DMS 273 (cell line): ENCODE measurements at regions not wholly inside any gene's neighbourhood (a gene's known extent, or its start where the extent isn't known, plus 50 kb on each side); places are given as distances from the start of the nearest gene placed in this dataset.
"Not testable (repeated sequence)": the region's sequence is repeated elsewhere in the genome, so short reads cannot be mapped to it uniquely, and the experiment has no call there.

Experiments
- DNase-seq: peaks from one replicate; lab custom pipeline; 2025; ENCODE audit not compliant: unreplicated experiment; lab: John Stamatoyannopoulos, UW

DNA sequence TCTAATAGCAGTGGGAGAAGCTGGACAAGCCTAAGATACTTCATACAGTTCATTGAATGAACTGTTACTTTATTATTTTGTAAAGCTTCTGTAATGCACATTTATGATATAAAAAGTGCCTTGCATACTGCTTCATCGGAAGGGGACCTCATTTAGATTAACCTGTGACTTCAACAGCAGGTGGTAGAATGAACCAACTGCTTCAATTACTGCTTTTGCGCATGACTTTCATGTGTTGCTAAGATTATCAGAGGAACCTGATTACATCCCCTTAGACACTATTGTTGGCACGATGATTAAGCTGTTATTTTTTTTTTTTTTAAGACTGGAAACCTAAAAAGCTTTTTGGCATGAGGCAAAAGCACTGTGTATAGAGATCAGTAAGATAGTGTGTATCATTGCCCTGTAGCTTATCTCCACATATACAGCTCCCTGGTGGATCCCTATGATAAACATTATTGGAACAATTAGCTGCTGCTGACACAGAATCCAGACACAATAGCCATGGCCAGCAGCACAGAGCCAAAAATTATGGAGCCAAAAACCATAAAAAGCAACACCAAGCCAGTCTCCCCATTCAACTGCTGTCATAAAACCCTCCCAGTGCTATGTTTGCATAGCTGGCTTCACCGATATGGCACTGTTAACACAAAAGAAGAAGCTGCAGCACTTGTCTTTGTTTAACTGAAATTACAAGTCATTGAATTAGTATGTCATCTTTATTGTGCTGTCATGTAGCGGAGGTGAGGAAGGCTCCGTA lies 731.6 kb upstream of the MMS22L start:
- no peak for DNase-seq

GRCh38 chr6:98016565-98016964 lies 733.5 kb upstream of the MMS22L start:
- no peak for DNase-seq

GRCh38 chr6:98020222-98020621 lies 737.2 kb upstream of the MMS22L start:
- no peak for DNase-seq

- DNase-seq = no peak
These were observed 741.3 kb upstream of the MMS22L start for GRCh38 chr6:98024359-98024758.

DNA sequence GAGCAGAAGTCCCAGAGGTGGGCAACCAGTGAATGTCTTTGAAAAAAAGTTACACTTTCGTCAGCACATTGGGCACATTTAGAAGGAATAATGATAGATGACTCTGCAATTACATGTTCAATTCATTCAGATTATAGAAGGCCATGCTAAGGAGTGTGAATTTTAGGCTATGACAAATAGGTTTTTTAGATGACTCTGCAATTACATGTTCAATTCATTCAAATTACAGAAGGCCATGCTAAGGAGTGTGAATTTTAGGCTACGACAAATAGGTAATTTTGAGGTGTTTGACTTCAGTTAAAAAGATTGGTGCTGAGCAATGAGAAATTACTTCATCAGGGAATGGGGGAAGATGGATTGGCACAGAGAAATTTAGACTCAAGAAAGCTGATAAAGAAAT lies 744.9 kb upstream of the MMS22L start:
- DNase-seq = no peak

DNA sequence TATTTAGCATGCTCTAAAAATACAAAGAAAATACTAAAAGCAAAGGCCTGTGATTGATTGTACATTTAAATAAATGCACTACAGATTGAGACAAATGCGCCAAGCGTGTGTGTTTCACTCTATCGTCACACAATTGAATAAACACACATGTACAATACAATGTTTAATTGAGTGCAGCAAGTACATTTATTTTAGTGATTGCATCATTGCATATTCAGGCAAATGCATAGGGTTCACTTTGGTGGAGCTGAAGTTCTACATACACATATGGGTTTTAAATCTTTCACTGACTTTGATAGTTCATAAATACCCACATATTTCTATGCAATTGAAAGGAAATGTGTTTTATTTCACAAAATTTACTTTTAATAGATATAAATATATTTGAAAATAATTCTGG lies 750.6 kb upstream of the MMS22L start:
- DNase-seq = no peak

- no peak for DNase-seq
These were observed 753.4 kb upstream of the MMS22L start for GRCh38 chr6:98036344-98036923.

DNA sequence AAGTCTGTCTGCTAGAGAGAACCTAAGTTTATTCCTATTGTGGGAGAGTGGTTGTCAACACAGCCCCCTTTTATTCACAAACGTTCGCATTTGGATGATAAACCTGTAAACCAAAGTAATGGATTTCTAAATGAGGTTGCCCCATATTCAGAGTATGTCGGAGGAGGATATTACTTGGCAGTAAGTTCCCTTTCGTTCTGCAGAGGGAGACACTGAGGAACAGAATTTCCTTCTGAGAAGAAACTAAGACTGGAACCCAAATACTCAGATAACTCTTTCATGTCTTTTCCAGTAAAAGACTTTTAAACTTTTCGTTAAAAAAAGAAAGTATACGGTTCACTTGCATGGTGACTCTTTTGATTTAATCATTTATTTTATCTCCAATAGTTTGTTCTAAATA lies 754.6 kb upstream of the MMS22L start:
- no peak for DNase-seq

DNA sequence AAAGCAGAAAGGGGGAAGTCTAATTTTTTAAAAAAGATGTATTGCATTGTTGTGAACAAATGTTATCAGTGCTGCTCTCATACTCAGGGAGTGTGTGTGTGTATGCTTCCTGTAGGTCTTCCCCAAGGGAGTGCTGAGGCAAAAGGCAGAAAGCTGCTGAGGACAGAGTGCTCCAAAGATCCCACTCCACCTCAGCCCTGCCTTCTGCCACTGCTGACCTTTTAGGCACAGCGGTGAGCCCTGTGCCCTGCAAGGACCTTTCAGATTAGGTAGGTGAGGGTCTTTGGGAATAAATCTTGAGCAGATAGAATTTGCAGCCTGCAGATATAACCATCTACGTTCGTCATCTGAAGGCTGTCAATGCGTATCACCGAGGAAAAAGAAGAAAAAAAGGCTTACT lies 756.4 kb upstream of the MMS22L start:
- DNase-seq = no peak

- DNase-seq = peak; percentile 1
These were observed 757.0 kb upstream of the MMS22L start for GRCh38 chr6:98039904-98040607.

- no peak for DNase-seq
These were observed 758.0 kb upstream of the MMS22L start for GRCh38 chr6:98041056-98041455.

DNA sequence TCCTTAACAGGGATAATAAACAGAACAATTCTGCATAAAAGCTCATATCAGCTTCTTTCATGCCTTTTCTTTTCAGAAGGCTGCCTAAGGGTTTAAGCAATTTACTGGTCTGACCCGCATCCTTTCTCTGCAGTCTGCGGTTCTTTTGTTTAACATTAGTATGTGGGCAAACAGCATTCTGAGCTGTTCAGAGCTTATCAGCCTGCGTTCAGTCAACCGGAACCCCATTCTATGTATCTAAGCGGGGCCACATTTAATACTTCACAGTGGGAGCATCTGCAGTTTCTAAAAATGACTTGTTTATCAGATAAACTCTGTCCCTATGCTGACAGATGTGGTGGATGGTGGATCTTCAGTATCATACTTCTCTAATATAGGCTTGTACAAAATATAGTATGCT lies 758.9 kb upstream of the MMS22L start:
- DNase-seq = no peak

DNA sequence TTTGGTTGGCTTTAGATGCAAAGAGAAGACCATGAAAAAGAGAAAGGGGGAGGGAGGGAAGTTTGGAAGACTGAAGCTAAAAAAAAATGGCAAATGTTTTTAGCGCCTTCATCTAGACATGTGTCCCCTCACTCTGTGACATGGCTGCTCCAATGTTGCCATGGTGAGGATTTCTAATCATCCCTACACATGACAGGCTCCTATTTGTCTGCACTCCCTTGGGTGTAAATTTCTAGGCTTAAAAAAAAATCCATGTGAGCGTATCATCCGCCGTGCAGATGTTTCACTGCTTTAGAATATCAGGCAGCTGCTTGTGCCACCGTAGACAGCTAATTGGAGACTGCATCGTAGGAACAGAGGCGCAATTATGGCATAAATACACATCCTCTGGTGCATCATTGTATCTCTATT lies 761.1 kb upstream of the MMS22L start:
- DNase-seq = no peak

- DNase-seq = no peak
These were observed 761.9 kb upstream of the MMS22L start for GRCh38 chr6:98044791-98045470.

GRCh38 chr6:98047164-98047563 lies 764.1 kb upstream of the MMS22L start:
- DNase-seq = no peak

DNA sequence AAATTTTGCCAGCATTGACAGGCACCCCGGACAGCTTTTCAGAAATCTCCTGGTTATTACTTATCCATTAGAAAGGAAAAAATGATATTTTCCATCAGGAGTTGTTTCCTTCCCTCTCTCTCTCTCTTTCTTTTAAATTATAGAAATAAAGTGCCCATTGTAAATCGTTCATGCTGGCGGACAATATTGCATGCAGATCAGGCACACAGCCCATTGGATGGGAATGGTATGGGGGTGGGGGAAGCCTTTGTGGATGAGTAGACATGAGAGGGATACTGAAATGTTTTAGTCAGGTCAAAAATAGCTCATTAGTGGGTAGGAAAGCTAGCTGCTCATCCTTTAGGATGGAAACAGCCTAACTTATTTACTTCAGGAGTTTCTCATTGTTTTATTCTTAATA lies 764.9 kb upstream of the MMS22L start:
- DNase-seq = no peak

GRCh38 chr6:98054453-98054852 lies 771.4 kb upstream of the MMS22L start:
- DNase-seq = no peak

DNA sequence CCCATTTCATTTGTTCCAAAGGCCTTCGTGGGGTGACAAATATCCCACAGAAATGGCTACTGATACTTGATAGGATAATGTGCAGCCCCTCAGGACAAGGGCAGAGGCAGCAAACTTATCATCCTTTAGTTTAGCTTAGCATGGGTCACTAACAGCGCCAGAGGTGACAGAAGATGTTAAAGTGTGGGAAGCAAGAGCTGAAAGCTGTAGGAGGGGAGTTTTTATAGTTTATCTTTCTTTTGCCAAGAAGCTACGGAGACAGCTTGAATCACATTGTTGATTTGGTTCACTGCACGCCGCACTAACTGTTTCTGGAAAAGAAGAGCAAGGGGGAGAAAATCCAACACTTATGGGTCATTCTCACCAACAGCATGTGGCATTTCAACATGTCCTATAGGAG lies 773.9 kb upstream of the MMS22L start:
- DNase-seq = no peak

DNA sequence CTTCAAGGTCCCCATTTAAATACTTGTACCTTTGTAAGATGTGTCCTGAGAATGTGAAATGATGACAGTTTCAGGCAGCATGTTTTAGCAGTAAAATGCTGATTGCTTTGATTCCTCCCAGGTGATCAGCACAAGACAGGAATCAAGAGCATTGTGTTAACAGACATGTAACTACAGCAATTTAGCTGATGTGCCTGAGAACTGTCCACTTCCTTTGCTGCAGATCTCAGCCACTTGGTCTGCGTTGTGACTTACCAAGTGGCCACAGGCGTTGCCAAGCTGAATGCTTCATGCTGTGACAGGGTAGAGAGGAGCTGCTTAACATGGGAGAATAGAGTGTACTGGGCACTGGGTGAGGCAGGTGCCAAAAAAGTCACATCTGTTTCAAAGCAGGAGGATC lies 767.0 kb upstream of the POU3F2 start:
- no peak for DNase-seq

DNA sequence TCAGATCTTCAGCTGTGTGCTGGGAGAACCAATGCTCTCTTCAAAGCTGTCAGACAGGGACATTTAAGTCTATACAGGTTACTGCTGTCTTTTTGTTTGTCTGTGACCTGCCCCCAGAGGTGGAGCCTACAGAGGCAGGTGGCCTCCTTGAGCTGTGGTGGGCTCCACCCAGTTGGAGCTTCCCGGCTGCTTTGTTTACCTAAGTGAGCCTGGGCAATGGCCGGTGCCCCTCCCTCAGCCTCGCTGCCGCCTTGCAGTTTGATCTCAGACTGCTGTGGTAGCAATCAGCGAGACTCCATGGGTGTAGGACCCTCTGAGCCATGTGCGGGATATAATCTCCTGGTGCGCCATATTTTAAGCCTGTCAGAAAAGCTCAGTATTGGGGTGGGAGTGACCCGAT lies 745.8 kb upstream of the POU3F2 start:
- not testable (repeated sequence) for DNase-seq

DNA sequence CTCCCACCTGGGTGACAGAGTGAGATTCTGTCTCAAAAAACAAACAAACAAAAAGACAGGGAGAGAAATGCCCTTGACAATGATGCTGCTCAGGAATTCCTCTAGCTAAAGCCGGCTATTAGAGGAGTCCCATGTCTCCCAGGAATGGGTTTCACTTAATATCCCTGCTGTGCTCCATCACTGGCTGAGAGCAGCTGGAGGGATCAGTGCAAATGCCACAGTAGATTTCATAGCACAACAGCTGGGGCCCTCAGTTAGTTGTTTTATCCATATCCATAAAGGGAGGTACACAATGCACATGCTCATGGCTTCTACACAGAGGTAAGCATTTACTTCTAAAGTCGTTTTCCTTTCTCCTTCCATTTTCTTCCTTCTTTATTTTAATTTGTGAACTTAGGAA lies 742.0 kb upstream of the POU3F2 start:
- DNase-seq = no peak

DNA sequence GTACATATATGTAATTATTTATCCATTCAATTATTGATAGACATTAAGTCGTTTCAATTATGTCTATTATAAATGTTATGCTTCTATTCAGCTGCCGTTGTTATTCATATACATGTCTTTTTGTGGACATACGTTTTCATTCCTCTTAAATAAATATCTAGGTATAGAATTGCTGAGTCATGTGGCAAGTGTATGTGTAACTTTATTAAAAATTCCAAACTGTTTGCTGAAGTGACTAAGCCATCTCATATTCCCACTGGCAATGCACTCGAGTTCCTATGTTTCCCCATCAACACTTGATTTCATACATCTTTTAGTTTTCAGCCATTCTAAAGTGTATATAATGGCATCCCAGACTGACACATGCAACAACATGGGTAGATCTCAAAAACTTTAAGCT lies 739.7 kb upstream of the POU3F2 start:
- no peak for DNase-seq
